T-helper 1 cell treated with Interleukin-12 subunit alpha and Interleukin-12 subunit beta and Interleukin-4 antibody, amounts not matched to agents 30 ng/mL and 1 ng/mL, for 36 hours (primary cell): ENCODE measurements at regions not wholly inside any gene's neighbourhood (a gene's known extent, or its start where the extent isn't known, plus 50 kb on each side); places are given as distances from the start of the nearest gene placed in this dataset.
"Not testable (repeated sequence)": the region's sequence is repeated elsewhere in the genome, so short reads cannot be mapped to it uniquely, and the experiment has no call there.

Experiments used
- intact Hi-C: fragments of 100-400 bp; cut with micrococcal nuclease; formaldehyde crosslinking; loops from one replicate; pipeline ENCODE4 v1.15.1; 2024

DNA sequence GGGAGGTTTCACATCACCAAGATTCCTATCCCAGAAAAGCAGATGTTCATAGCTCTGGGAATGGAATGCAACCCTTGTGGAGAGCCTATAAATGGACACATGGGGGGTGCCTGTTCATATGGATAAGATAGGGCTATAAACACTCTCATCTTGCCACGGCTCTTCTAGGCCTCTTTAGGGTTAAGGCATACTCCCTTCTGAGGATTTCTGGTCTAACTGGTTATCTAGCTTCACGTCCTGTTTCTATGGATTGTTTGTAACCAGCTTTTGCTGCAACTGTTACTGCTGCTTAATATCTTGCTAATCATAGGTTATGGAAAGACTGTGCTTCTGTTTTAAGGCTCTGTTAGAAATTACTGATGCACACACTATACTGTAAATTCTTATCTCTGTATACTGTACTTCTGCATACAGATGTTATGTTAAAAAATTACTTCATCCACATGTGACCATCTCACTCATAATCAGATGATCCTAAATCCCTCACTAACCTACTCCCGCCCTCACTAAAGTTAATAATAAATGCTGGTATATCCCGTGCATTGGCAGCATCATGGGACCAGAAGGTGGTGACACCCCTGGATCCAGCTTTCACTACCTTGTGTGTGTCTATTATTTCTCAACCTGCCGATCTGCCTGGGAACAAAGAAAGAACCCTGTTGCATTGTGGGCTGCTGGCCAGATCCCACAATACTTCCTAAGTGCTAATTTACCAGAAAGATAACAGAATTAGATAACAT, 68.7 kb downstream of the PRKAB2 start:
- intact Hi-C loops: not testable (repeated sequence)

DNA sequence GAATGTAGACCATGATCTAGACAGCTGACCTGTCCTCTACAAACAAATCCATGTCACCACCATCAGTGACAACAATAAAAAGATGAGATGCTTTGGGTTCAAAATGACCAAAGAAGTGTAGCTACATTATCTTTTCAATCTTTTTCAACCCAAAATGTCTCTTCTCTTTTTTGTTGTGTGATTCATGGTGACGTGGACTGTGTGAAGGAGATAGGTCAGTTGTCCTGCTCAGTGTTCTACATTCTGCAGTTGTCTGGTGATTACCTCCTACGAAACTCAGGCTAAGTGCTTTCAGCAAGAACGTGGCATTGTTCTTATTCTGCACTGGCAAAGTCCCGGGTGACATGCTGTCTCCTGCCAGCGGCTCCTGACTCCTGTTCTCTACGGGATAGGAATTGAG, 73.1 kb downstream of the PRKAB2 start:
- intact Hi-C loops: no loop called here

DNA sequence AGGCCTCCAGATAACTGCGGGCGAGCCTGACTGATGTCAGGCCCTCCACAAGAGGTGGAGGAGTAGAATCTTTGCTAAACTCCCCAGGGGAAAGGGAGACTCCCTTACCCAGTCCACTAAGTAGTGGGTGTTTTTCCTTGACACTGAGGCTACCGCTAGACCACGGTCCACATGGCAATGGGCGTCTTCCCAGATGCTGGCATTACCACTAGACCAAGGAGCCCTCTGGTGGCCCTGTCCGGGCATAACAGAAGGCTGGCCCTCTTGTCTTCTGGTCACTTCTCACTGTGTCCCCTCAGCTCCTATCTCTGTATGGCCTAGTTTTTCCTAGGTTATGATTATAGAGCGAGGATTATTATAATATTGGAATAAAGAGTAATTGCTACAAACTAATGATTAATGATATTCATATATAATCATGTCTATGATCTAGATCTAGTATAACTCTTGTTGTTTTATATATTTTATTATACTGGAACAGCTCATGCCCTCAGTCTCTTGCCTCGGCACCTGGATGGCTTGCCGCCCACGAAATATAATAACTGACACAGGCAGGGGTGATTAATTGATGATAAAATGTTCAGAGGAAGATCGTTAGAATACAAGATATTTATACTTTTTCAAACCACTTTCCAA, 73.8 kb downstream of the PRKAB2 start:
- intact Hi-C loops: not testable (repeated sequence)

DNA sequence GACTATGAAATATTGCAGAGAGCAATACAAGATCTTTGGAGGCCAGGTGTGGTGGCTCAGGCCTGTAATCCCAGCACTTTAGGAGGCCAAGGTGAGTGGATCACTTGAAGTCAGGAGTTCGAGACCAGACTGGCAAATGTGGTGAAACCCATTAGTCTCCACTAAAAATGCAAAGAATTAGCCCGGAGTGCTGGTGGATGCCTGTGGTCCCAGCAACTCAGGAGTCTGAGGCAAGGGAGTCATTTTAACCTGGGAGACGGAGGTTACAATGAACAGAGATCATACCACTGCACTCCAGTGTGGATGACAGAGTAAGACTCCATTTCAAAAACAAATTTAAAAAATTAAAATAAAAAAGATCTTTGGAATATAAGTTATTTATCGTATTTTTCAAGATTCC, 76.6 kb downstream of the PRKAB2 start:
- intact Hi-C loops: no loop called here

DNA sequence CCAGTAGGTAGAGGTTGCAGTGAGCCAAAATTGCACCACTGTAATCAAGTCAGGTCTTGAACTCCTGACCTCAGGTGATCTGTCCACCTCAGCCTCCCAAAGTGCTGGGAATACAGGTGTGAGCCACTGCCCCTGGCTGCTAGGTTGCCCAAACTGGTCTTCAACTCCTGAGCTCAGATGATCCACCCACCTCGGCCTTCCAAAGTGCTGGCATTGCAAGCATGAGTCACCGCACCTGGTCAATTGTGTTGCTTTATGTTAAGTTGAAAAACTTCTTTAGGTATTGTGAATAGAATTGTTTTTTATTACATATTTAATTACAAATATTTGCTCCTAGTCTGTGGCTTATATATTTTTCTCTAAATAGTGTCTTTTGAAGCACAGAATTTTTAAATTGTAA, 80.5 kb downstream of the PRKAB2 start:
- intact Hi-C loops: no loop called here

DNA sequence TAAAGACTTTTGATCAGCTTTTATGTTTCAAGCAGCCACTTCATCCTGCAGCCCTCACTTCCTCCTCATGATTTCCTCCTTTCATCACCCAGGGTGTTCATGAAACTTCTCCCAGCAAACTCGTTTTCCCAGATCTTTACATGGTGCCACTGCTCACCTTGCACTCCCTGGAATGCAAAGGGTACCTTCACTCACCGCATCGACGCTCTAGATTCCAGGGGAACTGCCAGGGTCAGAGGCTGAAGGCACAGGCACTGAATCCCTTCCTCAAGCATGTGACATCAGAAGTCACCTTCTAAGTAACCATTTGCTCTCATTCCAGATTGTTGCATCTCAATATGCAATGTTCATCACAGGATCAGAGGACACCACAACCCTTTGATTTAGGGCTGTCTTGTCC, 82.8 kb downstream of the PRKAB2 start:
- intact Hi-C loops: loop anchor here (10.0 kb wide), 1 partner anchor 1245 kb away; no protein-coding TSS in a partner anchor

DNA sequence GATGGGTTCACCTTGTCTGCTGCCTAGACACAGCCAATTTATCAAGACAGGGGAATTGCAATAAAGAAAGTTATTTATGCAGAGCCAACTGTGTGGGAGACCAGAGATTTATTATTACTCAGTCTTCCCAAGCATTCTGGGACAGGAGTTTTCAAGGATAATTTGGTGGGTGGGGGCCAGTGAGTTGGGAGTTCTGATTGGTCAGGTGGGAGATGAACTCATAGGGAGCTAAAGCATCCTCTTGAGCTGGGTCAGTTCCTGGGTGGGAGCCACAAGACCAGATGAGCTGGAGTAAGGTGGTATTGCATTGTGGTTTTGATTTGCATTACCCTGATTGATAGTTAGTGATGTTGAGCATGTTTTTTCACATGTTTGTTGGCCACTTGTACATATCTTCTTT, 86.1 kb downstream of the PRKAB2 start:
- intact Hi-C loops: loop anchor here (10.0 kb wide), 1 partner anchor 1249 kb away; no protein-coding TSS in a partner anchor

DNA sequence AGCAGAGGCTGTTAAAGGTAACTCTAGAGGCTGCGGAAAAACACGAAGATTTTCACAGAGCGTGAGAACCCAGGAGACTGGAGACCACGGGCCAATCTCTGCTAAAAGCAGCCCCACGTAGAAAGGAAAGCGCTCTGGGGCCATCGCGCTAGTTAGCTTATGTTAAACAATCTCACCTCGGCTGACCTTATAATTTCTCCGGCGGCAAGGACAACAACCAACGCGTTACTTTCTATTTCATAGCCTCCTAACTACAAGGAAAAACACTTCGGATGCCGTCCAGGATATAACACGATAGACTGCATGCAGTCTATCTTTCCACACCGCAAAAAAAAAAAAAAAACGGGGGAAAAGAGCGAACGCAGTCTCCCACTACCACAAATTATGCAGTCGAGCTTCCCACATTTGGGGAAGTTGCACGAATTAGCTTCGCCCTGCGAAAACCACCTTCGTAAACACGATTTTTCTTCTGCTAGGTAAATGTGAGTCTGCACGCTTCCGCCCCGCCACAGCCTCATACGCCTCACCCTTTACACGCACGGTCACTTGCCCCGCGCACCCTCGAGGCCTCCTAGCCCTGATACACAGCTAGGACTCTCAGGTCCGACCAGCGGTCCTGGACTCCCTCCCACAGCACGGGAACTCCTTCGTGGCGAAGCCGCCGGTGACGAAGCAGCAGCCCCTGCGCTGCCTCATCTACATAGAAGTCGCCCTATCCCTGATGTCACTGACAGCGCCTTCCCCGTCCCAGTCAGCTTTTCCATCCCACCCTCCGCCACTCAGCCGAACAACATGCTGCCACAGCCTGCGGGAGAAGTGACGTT, 87.8 kb downstream of the PRKAB2 start:
- intact Hi-C loops: loop anchor here (1.0 to 10.0 kb wide), 5 partner anchors 12 to 1250 kb away; partner anchors contain the start of genes CHD1L and PRKAB2

DNA sequence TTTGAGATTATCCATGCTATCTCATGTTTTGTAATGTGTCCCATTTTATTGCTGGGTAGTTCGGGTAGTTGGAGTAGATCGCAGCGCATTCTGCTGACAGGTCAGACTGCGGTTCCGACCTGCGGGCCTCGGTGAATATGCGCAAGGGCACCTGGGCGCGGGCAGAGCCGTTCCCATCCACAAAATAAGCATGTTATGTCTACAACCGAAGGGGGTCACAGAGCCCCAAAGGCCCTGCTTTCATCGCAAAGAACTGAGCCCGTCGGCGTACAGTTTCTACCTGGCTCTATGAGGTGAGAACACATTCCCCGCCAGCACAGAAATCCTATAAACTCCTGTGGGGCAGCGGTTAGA, 88.4 kb downstream of the PRKAB2 start:
- intact Hi-C loops: loop anchor here (1.0 to 10.0 kb wide), 5 partner anchors 12 to 1251 kb away; partner anchors contain the start of genes CHD1L and PRKAB2

DNA sequence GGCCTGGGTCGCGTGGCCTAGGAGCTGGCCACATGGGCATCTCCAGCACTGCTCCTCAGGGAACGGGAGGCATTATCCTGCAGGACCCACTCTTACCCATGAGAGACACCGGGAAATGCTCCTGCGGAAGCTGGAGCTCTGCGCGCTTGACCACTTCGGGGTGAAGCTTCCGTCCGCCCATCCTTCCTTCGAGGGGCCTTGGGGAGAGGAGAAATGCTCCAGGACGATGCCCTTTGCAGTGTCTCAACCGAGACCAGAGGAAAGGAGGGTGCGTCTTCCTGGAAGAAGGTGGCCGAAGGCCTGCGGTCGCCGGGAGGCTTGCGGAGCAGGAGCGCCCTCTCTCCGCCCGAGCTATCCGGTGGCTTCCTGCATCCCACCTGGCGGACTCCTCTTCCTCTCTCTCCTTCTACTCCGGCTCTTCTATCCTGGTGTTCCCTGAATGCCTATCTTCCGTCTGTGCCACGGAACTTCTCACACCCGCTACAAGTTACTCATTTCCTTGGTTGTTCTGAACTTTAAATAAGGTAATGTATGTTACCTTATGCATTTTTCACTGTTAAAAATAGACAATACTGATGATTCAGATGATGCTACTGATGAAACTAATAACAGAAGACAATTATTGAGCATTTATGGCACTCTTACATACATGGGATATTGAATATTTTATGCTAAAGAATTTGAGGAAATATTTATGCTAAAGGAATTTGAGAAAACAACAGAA, 91.4 kb downstream of the PRKAB2 start:
- intact Hi-C loops: loop anchor here (10.0 kb wide), 1 partner anchor 1254 kb away; no protein-coding TSS in a partner anchor

DNA sequence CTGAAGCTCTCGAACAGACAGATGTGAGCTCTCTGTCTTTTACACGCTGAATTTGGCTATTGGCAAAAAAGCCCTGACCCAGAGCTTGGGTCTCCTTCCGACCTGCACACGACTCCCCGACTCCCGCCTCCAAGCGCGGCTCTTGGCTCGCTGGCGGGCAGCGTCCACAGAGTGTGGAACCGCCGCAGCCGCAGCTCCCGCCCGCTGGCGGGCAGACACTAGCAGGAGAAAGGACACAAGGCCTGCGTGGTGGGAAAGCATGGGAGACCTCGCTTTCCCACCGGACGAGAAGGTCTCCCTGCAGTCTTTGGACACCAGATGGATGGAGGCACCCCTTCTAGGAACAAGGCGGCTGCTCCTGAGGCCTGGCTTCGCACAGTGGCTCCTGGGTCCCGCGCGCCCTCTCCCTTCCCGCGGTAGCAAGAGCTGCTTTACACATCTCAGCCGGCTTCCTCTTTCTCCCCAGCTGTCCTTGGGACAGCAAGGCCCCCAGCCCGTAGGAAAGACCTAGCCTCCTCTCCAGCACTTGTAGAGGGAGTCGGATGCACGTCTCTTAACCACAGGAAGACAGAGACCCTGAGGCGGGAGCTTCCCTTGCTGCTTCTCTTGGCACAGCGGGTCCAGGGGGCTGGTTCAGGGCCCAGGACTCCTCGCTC, 92.1 kb downstream of the PRKAB2 start:
- intact Hi-C loops: loop anchor here (10.0 kb wide), 1 partner anchor 1255 kb away; no protein-coding TSS in a partner anchor

DNA sequence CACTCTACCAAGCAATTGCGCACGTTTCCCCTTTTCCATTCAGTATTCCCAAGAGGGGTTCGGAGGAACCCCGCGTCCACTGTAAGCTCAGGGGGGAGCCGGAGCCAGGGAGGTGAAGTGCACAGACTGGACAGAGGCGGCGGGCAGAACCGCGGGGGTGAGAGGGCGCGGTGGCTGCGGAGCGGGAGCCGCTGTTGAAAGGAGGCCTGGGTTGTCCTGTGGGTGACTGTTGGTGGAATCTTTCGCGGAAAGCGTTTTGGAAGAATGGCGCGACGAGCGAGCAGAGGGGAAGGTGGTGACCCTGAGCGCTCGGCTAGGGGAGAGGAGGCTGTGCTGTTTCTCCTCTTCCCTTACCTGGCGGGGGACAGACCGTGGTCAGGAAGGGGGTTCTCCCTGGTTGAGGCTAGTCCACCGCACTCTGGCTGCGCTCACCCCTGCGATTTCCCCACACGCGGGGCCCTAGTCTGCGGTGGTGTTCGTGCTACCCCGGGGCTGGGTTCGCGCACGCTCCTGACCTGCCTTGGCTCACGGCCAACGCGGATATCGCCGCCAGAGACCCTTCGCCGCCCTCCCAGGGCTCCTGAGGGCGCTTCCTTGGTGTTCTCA, 92.8 kb downstream of the PRKAB2 start:
- intact Hi-C loops: loop anchor here (10.0 kb wide), 1 partner anchor 1255 kb away; no protein-coding TSS in a partner anchor

DNA sequence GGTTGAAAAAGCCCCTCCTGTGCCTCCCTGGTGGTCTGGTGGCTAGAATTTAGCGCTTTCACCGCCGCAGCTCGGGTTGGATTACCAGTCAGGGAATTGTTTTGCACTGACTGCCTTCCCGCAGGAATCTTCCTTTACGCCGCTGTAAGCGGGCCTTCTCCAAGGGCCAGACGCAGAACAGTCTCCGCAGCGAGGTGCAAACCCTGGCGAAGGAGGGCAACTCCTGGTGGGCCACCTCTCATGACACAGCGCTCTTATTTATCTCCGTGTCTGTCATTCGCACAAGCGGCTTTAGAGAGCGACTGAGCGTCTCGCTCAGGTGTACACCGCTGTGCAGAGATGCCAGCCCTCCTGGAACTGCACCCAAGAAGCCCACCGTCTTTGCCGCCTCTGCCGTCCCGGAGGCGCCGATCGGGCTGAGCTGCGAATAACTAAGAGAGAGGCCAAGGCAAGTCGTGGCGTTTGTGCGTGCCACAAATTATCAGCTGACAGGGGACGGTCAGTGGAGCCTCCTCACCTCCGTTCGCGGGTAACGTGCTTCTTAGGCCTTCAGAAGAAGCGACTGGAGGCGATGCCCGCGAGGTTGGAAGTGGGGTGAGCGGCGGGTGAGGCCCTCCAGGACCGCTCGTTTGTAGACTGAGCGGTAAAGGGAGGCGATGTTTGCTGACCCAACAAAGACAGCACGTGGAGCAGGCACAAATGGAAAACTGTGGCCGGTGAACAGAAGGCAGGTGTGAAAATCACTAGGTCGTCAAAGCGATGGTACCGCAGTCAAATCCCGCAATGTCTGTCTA, 93.5 kb downstream of the PRKAB2 start:
- intact Hi-C loops: no loop called here

DNA sequence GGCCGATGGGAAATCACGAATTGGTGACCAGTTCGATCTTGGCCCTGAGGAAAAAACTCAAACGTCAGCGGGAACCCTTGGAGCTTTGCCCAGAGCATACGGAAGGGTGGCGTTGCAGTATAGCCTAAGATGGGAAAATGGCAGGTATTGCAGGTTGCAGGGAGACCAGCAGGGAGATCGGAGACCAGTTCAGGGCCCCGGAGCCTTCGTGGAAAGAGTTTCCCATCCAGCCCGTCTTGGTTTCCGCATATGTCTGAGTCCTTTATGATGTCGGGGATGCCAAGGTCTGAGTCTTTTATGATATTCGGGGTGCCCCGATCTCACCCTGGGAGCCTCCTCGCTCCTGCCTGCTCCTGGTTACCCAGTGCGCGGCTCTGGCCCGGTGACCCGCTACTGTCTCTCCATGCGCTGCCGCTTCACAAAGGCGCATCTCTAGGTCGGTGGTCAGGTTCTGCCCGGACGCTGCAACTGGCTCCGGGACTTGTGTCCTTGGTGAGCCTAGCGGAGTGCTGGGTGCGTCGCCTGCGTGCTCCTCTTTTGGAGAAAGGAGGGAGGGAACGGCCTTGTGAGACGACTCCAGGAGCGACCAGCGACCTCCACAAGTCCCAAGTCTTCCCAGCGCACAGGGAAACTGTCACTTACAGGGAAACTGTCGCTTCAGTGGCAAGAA, 94.2 kb downstream of the PRKAB2 start:
- intact Hi-C loops: no loop called here

DNA sequence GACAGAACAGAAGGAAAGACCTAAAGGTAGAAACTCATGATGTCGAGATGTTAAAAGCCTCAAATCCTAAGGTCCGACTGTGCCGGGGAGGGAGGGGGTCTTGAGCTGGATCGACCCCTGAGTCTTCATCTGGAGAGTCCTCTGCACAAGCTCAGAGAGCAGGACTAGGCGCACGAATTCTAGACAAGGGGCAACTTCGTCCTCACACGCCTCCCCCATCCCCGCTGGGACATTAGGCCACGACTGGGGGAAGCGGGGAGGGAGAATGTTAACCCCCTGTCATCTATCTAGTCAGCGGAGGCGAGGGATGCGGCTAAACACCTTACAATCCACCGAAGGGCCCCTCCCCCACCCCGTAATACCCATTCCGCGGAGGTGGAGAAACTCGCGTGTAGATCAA, 94.7 kb downstream of the PRKAB2 start:
- intact Hi-C loops: no loop called here

DNA sequence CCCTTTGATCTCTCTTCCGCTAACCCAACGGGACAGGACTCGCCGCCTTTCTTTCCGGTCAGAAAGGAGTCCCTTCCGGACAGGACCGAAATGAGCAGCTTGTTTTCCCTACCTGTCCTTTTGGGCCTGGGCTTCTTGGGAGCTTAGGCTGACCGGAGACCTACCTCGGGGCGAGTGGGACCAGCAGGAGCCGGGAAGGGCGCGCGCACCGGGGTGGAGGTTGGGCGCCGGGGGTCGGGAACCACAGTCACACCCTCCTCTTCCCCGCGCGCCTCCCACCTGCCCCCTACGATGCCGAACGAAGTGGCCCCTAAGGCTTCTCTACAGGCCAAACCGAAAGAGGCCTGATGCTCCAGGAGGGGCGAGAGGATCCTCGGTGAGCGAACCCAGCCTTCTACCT, 95.2 kb downstream of the PRKAB2 start:
- intact Hi-C loops: no loop called here

DNA sequence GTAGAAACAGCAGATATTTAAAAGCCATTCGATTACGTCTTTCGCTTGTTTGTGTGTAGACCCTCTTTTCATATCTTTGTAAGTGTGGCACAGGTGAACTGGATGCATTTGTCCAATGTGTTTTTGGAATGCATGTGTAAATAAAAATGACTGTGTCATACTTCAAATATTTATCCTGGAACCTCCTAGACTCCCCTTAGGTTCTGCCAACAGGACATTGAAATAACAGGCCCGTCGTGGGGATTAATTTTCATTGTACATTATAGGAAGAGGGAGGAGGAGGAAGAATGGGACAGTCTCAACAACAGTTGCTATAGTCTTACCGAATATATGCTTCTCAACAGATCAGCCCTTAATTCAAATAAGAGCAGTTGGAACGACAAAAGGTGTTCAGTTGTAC, 95.8 kb downstream of the PRKAB2 start:
- intact Hi-C loops: no loop called here

DNA sequence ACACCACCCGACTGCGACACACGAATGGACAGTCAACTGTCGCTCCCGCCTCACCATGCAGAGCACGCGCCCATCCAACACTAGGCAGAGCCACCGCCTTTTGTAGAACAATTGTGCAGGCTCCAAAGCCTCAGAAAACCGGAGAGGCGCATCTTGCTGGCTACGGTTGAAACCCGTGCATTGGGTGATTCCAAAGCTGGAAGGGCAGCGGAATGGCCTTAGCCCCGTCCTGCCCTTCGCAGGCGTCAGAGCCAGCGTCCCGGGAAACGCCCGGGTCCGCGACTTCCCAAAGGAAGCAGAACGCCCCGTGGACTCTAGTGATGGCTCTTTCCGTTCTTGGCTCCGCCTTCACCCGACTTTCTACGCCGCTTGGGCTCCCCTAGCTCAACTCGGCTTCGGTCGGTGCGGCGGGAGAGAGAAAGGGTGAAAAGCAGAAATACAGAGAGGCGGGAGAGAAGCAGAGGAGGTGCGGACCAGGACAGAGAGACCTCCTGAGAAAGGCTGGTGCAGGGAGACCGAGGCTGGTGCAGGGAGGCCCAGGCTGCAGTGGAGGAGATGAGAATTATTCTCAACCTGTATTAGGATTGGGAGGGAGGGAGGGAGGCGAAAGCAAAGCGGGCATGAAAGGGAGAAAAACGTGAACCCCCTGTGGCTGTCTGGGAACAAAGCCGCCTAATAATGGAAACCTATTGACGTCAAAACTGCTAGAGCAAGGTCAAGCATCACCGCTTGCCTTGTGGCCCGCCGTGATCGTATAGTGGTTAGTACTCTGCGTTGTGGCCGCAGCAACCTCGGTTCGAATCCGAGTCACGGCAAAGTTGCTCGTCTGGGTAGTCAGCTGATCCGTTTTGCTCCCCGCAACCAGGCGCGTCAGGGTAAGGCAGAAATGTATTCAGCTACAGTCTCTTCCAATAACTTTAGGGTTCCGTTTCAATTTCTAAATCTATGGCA, 99.5 kb downstream of the PRKAB2 start:
- intact Hi-C loops: loop anchor here (1.0 kb wide), 1 partner anchor 12 kb away; no protein-coding TSS in a partner anchor
